Fibroblast of mammary gland (primary cell): ENCODE measurements at regions not wholly inside any gene's neighbourhood (a gene's known extent, or its start where the extent isn't known, plus 50 kb on each side); places are given as distances from the start of the nearest gene placed in this dataset.

Source experiments
- DNase-seq: peaks from one replicate; pipeline ENCODE4 v3.0.0-alpha.2; 2010; ENCODE audit warnings: low read depth
- H3K4me3 ChIP-seq: 2 replicates; pipeline ENCODE4 v1.5.1; 2011; ENCODE audit warnings: low read depth, mild to moderate bottlenecking, low read length, moderate library complexity; ENCODE audit not compliant: control insufficient read depth
- CTCF ChIP-seq: conservative IDR thresholded peaks from 2 replicates; pipeline ENCODE4 v1.5.1; 2011; ENCODE audit warnings: low read depth, low read length, inconsistent platforms; ENCODE audit not compliant: control insufficient read depth, insufficient read depth

- no peak for TF ChIP-seq CTCF
- no peak overlapping the region for H3K4me3 ChIP-seq
- DNase-seq = no peak
Measured at GRCh38 chr1:187413405-187414169, 584.8 kb downstream of the PLA2G4A start.

- TF ChIP-seq CTCF = no peak
- DNase-seq = no peak
- no peak overlapping the region for H3K4me3 ChIP-seq
Measured at GRCh38 chr1:187415065-187415464, 586.3 kb downstream of the PLA2G4A start.

- no peak for DNase-seq
- no peak overlapping the region for H3K4me3 ChIP-seq
- TF ChIP-seq CTCF = no peak
Measured at GRCh38 chr1:187417520-187417919, 588.8 kb downstream of the PLA2G4A start.

DNA sequence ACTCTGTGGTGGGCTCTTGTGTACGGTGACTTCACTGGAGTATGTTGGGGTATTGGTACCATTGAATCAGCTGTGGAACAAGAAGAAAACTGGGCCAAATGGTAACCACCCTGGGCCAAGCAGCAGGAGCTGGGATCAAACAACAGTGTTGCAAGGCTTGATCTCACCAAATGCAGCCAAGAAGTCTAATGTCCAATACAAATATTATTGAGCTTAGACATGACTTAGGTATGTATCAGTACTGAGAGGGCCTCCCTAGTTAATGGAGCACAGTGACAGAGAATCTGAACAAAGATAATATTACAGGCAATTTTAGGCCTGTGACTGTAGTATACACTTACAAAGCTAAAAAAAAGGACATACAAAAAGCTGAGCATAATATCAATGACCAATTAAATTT lies 604.8 kb downstream of the PLA2G4A start:
- no peak overlapping the region for H3K4me3 ChIP-seq
- DNase-seq = peak; percentile 18
- TF ChIP-seq CTCF = no peak

- TF ChIP-seq CTCF = no peak
- no peak overlapping the region for H3K4me3 ChIP-seq
- DNase-seq = no peak
Measured at GRCh38 chr1:187442603-187443002, 613.9 kb downstream of the PLA2G4A start.

GRCh38 chr1:187443939-187444338 lies 615.2 kb downstream of the PLA2G4A start:
- no peak overlapping the region for H3K4me3 ChIP-seq
- TF ChIP-seq CTCF = no peak
- no peak for DNase-seq
